NCI-H524 treated with DMSO at 0.1 percent for 48 hours (cell line): ENCODE measurements at regions not wholly inside any gene's neighbourhood (a gene's known extent, or its start where the extent isn't known, plus 50 kb on each side); places are given as distances from the start of the nearest gene placed in this dataset.

ENCODE experiments used
- DNase-seq: peaks from one replicate; lab custom pipeline; 2025; lab: John Stamatoyannopoulos, UW

GRCh38 chr1:4087530-4088420, 187.7 kb upstream of the C1orf174 start:
- DNase-seq = no peak

DNA sequence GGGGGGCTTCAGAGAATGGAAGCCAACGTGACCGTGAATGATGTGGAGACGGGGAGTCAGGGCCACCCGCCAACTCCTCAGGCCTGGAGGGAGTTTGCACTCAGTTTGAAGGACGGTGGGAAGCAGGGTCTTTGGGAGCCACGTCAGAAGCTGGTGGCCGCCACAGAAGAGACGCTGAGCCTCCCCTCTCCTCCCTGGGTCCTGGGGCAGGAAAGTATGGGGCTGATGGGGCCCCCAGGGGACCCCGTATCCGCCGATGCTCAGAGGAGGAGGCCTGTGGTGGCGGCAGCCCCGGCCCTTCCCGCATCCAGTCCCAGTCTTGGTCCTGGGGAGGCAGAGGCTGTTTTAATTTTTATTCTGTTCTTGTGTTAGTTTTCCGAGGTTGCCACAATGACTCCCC, 188.6 kb upstream of the C1orf174 start:
- DNase-seq = no peak

- no peak for DNase-seq
These were observed 189.5 kb upstream of the C1orf174 start for GRCh38 chr1:4089421-4090175.

DNA sequence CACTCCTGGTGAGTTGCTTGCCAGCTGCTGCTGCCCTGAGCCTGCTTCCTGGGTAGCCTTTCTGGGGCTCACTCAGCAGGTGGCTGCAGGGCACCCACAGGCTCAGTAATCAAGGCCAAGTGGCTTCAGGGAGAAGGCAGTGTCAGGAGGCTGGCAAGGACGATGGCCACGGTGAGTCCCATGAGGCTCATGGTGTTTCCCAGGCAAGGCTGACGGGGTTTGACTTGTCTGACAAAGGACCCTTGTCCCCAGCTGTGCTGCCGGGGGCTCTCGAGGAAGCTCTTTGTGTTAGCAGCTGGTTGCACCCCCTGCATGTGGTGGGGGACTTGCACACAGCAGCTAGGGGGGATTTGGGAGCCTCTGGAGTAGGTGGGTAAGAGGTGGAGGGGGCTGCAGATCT, 190.5 kb upstream of the C1orf174 start:
- DNase-seq = no peak

GRCh38 chr1:4090976-4091660, 191.0 kb upstream of the C1orf174 start:
- no peak for DNase-seq

GRCh38 chr1:4091996-4092395, 191.9 kb upstream of the C1orf174 start:
- DNase-seq = no peak

GRCh38 chr1:4093856-4094565, 193.9 kb upstream of the C1orf174 start:
- DNase-seq = no peak

- no peak for DNase-seq
These were observed 195.4 kb upstream of the C1orf174 start for GRCh38 chr1:4095433-4095971.

DNA sequence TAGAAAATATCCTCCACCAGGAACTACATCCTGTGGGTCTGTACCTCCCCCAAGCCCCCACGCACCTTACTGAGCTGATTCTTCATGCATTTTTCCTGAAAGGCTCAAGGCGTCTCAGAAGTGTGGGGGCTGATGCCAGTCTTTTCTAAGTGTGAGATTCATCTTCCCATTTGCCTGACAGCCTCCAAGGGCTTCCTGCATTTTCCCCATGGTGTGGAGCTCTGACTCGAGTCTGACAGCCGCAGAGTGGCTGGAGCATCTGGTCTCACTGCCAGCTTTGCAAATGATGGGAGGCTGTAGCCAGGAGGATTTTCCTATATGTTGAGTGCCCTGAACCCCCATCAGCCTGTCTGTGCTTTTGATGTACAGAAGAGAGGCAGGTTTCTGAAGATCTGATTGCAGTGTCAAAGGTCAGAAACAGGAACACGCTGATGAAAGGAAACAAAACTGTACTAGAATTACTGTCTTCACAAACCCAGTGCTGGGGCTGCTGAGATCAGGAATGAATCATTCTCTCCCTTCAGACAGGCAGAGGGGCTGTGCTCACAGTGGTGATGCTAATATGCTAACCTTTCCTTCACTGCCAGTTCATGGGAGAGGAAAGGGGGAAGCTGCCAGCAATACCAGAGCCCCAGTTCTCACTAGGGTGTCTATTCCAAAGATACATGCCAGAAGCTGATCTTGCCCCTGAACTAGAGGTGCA, 201.5 kb upstream of the C1orf174 start:
- DNase-seq = no peak

DNA sequence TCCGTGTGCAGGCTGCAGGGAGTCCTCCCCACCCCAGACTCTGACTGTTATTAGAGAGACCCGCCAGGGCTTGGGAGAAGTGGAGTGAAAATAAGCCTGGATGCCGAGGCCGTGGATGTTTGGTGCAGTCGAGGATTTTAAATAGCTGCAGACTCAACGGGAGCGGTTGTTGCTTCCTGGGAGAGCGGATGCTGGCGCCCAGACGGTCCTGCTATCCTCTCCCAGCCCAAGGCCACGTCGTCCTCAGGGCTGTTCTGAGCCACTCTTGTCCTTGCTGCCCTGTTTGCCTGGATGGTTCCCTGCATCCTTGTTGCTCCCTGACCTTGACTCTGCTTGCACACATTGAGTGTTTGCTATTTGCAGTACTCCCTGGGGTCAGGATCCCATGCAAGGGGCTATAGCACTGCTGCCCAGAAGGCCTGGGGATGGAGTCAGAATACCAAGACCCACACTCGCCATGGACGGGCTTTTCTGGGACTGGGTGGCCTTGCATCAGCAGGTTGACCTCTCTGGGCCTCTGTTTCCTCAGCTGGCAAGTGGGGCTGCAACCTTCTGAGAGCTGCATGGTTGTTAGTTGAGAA, 205.3 kb upstream of the C1orf174 start:
- no peak for DNase-seq

GRCh38 chr1:4106731-4107130, 206.7 kb upstream of the C1orf174 start:
- DNase-seq = no peak

DNA sequence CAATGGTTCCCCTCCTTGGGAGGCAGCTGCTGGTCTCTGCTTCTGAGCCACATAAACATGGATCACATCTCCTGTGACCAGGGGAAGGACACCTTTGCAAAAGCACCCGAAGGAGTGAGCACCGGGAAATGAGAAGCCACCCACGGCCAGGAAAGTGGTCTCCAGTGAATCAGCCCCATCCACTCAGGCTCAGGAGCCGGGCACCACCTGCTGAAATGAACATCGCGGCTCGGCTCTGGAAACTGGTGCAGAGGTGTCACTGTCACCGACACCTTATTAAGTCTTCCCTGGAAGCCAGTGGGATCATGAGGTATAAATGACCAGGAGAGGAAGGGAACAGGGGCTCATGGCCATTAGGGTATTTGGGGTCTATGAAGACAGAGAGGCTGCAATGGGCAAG, 207.2 kb upstream of the C1orf174 start:
- no peak for DNase-seq

- DNase-seq = no peak
These were observed 208.3 kb upstream of the C1orf174 start for GRCh38 chr1:4108331-4108730.

DNA sequence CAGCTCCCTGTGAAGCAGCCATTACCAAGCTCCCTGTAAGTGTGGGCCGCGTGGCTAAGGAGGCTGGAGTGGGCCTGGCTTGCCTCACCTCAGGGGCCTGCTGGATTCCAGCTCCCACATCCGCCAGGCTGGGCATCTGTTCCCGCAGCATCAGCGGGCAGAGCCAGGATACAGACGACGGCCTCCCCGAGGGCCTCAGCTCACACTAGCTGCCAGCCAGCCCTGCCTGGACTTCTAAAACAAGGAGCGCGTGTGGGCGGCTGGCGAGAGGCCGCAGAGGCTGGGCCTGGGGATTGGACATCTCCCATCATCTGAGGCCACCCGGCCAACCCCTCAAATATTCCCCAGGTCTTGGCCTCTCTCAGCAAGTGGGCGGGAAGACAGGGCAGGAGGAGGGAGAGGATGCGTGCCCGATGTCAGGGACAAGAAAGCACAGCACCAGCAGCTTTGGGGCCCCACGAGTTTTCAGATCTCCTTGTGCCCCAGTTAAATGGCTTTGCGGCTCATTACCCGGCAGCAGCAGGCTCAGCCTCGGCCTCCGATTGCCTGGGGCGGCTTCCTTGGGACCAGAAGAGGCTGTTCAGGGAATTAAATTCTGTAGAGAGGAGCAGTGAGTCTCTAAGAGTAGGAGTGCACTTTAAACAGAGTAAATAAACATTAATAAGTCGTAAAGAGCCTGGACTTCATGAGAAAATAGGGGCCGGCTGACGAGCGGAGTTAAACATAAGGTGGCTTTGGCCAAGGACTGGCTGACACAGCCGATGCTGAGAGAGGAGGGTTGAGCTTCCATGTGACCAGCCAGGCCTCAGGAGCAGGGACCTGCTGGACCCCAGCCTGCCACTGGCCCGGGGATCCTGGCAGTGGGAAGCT, 208.9 kb upstream of the C1orf174 start:
- no peak for DNase-seq

DNA sequence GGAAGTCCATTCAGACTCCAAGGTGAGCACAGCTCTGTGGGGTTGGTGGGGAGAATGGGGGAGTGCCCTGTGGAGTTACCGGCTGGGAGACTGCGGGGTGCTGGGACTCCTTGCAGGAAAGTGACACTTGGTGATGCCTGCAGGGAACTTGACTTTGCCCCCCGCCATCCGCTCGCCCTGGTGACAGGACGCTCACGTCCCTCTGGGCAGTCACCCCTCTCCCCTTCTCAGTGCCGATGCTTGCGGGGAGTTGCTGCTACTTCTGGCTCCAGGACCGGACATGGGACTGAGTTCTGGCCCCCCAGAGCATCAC, 209.5 kb upstream of the C1orf174 start:
- no peak for DNase-seq

DNA sequence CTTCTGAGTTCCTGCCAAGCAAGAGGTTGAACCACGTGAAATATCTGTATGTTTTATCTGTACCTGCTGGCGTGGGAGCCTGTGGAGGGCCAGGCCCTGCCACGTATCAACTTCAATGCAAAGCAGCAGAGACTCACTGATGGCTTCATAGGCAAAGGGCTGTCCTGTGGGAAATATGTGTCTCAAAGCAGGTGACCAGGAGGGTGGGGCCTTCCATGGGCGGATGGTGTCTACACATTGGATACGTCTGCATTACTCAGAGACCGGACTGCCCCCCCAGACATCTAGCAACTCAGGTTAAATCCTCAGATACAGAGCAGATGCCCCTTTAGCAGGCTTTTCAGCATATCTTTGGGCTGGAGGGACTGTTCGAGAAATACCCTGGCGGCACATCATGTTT, 210.8 kb upstream of the C1orf174 start:
- DNase-seq = no peak

DNA sequence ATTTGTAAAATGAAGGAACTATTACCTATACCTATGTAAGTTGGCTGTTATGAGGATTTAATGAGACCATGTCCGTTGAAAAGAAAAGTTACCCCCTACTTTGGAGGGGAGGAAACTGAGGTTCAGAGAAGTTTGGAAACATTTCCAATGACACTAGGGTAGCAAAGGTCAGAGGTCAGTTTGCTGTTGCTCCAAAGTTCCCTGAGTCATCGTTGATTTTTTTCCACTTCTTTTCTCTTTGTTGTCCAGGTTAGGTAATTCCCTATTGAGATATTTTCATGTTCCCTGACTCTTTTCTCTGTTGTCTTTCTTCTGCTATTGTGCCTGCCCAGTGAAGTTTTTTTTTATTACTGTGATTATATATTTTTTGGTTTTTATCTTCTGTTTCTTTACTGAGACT, 213.8 kb upstream of the C1orf174 start:
- no peak for DNase-seq

DNA sequence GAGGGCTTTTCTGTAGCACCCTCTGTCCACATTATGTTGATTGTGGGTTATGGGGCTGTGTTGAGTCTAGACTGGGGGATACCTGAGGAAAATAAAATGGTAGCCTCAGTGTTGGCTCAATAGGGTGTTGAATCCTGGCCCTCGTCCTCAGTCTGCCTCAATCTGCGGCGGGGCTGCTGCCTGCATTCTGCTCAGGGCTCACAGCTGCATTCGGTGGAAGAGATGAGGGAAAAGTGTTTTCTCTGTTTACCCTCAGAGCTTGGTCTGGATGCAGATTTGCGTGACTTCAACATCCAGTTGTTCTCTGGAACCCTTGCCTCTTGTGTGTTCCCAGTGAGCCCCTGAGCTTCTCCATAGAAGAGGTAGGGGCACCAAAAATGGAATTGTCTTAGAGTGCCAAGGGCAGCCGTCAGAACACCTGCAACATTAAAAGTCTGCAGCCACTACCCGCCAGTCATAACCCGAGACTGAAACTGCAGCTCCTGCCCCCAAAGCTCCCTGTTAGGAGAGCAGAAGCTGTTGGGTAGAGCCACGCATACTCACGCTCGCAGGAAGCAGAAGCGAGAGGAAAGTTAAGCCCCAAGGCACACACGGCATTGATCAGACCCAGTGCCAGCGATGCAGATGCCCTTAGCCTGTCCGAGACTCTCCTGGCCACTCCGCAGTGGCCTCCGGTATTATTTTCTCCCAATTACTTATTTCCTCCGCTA, 215.3 kb upstream of the C1orf174 start:
- no peak for DNase-seq

DNA sequence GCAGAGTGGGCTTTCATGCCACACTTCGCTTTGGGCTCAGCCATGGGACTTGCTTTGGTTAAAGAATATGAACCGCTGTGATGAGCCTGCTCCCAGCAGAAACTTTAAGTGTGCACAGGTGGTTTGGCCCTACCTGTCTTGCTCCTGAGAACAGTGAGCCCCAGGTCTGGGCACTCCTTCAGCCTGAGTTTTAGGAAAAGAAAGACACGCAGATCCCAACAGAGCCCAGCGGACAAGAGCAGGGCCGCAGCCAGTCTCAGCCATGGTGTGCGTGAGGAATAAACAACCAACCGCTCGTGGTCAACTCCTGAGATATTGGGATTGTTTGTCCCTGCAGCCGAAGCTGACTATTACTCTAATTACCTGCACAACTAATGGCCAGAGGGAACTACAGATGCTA, 217.1 kb upstream of the C1orf174 start:
- no peak for DNase-seq
